ENCODE measurements at regions not wholly inside any gene's neighbourhood (a gene's known extent, or its start where the extent isn't known, plus 50 kb on each side); places are given as distances from the start of the nearest gene placed in this dataset.

- TF ChIP-seq CTCF (IDR thresholded peaks at IDR 0.05), result no peak
- Mint-ChIP-seq H3K9me3 (ENCODE audit: unreplicated experiment) (peaks cover 21% of the 10 kb centered on the region), H3K4me3 (ENCODE audit: unreplicated experiment) (no peak overlapping the region), H3K27ac (ENCODE audit: unreplicated experiment) (no peak overlapping the region), H3K36me3 (ENCODE audit: unreplicated experiment) (no peaks in the 10 kb centered on the region), H3K4me1 (ENCODE audit: unreplicated experiment) (no peaks in the 10 kb centered on the region), H3K27me3 (ENCODE audit: unreplicated experiment) (no peaks in the 10 kb centered on the region)
- DNase-seq (ENCODE audit: extremely low spot score, unreplicated experiment), result no peak
Measured at GRCh38 chrX:148382983-148383382, 117.4 kb upstream of the AFF2 start.

DNA sequence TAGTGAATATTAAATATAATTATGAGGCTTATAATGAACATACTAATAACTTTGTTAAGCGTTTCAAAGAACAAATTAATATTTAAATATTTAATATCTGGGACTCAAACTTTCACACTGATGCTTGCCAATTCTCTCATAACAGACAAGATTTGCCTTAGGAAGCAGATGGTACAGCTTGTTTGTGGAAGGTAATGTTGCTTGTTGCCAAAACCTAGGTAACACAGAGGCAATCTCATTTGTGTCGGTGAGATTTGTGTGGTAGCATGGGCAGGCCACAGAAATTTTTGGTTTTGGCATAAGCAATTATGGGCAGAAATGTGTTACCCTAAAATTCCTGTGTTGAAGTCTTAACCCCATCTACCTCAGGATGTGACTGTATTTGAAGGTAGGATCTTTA, 114.9 kb upstream of the AFF2 start:
- Mint-ChIP-seq H3K9me3 (ENCODE audit: unreplicated experiment) (peaks cover 39% of the 10 kb centered on the region), H3K27me3 (ENCODE audit: unreplicated experiment) (no peaks in the 10 kb centered on the region), H3K27ac (ENCODE audit: unreplicated experiment) (no peak overlapping the region), H3K36me3 (ENCODE audit: unreplicated experiment) (no peaks in the 10 kb centered on the region), H3K4me1 (ENCODE audit: unreplicated experiment) (no peaks in the 10 kb centered on the region), H3K4me3 (ENCODE audit: unreplicated experiment) (no peak overlapping the region)
- no peak for DNase-seq (ENCODE audit: extremely low spot score, unreplicated experiment)
- TF ChIP-seq CTCF (IDR thresholded peaks at IDR 0.05), result no peak

- H3K36me3 Mint-ChIP-seq (ENCODE audit: unreplicated experiment), result no peaks in the 10 kb centered on the region
- no peak for DNase-seq (ENCODE audit: extremely low spot score, unreplicated experiment)
- no peak overlapping the region for H3K4me3 Mint-ChIP-seq (ENCODE audit: unreplicated experiment)
- TF ChIP-seq CTCF (IDR thresholded peaks at IDR 0.05), result no peak
- H3K27ac Mint-ChIP-seq (ENCODE audit: unreplicated experiment), result no peak overlapping the region
- no peaks in the 10 kb centered on the region for H3K4me1 Mint-ChIP-seq (ENCODE audit: unreplicated experiment)
- H3K9me3 Mint-ChIP-seq (ENCODE audit: unreplicated experiment), result peaks cover 58% of the 10 kb centered on the region
- no peaks in the 10 kb centered on the region for H3K27me3 Mint-ChIP-seq (ENCODE audit: unreplicated experiment)
Measured at GRCh38 chrX:148389629-148390028, 110.8 kb upstream of the AFF2 start.

GRCh38 chrX:148412006-148412405, 88.4 kb upstream of the AFF2 start:
- no peak for DNase-seq (ENCODE audit: extremely low spot score, unreplicated experiment)
- TF ChIP-seq CTCF (IDR thresholded peaks at IDR 0.05), result no peak
- Mint-ChIP-seq H3K4me1 (ENCODE audit: unreplicated experiment) (no peaks in the 10 kb centered on the region), H3K36me3 (ENCODE audit: unreplicated experiment) (no peaks in the 10 kb centered on the region), H3K27me3 (ENCODE audit: unreplicated experiment) (no peaks in the 10 kb centered on the region), H3K27ac (ENCODE audit: unreplicated experiment) (no peak overlapping the region), H3K9me3 (ENCODE audit: unreplicated experiment) (peaks cover 23% of the 10 kb centered on the region), H3K4me3 (ENCODE audit: unreplicated experiment) (no peak overlapping the region)

DNA sequence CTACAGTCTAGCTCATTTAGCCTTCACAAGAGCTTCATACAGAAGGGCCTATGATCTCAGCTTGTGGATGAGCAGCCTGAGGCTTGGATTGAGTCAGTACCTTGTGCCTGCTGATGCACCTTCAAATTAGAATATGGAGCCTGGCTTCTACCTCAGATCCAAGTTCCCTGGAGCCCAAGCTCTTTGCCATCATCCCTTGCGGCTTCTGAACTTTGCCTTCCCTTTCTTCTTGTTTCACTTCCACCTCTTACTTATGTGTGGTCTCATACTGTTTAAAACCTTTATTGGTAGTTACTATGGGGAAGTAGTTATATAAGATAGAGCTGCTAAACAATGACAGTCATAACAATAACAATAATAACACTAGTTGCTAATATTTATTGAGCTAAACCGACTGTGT, 84.3 kb upstream of the AFF2 start:
- Mint-ChIP-seq H3K27me3 (ENCODE audit: unreplicated experiment) (no peaks in the 10 kb centered on the region), H3K36me3 (ENCODE audit: unreplicated experiment) (no peaks in the 10 kb centered on the region), H3K27ac (ENCODE audit: unreplicated experiment) (no peak overlapping the region), H3K4me1 (ENCODE audit: unreplicated experiment) (no peaks in the 10 kb centered on the region), H3K9me3 (ENCODE audit: unreplicated experiment) (peaks cover 30% of the 10 kb centered on the region), H3K4me3 (ENCODE audit: unreplicated experiment) (no peak overlapping the region)
- DNase-seq (ENCODE audit: extremely low spot score, unreplicated experiment), result no peak
- no peak for TF ChIP-seq CTCF (IDR thresholded peaks at IDR 0.05)

All from osteocyte (in vitro differentiated cells).